ENCODE measurements at regions not wholly inside any gene's neighbourhood (a gene's known extent, or its start where the extent isn't known, plus 50 kb on each side); places are given as distances from the start of the nearest gene placed in this dataset.

GRCh38 chr14:37932008-37932407 is 275.7 kb upstream of the SSTR1 start:
- Histone ChIP-seq H3K9ac (ENCODE audit: low read depth in 1 of 2, low read length in 2 of 2) (no peak overlapping the region), H3K27me3 (ENCODE audit: control insufficient read depth in 2 of 2, insufficient read depth in 2 of 2, low read length in 2 of 2) (no peaks in the 10 kb centered on the region), H3K36me3 (ENCODE audit: control insufficient read depth in 2 of 2, insufficient read depth in 2 of 2, low read length in 2 of 2) (no peaks in the 10 kb centered on the region), H3K27ac (ENCODE audit: low read depth in 2 of 2, low read length in 2 of 2) (no peak overlapping the region), H3K9me3 (ENCODE audit: control insufficient read depth in 2 of 2, low read length in 2 of 2) (no peaks in the 10 kb centered on the region), H3K4me1 (ENCODE audit: control insufficient read depth in 2 of 2, insufficient read depth in 2 of 2, low read length in 2 of 2) (no peaks in the 10 kb centered on the region), H3K4me3 (ENCODE audit: low read length in 2 of 2) (no peak overlapping the region)

GRCh38 chr14:37932481-37932880 is 275.2 kb upstream of the SSTR1 start:
- no peaks in the 10 kb centered on the region for H3K36me3 ChIP-seq (ENCODE audit: control insufficient read depth in 2 of 2, insufficient read depth in 2 of 2, low read length in 2 of 2)

DNA sequence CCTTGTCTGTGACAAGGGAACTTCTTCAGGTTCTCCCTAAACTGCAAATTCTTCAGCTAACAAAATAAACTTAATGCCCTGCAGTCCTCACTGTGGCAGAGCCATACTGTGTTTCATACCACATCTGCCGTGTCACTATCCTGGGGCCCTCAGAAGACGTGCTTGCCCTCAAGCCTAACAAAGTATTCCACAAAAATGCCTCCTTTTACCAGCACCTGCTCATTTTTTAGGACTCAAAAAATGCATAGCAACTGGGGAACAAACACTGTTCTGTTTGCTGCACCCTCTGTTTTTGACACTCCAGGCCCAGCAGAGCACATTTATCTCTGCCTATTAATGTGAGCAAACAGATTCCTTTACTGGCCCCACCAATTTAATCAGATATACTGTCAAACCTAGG is 270.7 kb upstream of the SSTR1 start:
- Histone ChIP-seq H3K4me3 (ENCODE audit: low read length in 2 of 2) (no peak overlapping the region), H3K9ac (ENCODE audit: low read depth in 1 of 2, low read length in 2 of 2) (no peak overlapping the region), H3K9me3 (ENCODE audit: control insufficient read depth in 2 of 2, low read length in 2 of 2) (no peaks in the 10 kb centered on the region), H3K36me3 (ENCODE audit: control insufficient read depth in 2 of 2, insufficient read depth in 2 of 2, low read length in 2 of 2) (no peaks in the 10 kb centered on the region), H3K27me3 (ENCODE audit: control insufficient read depth in 2 of 2, insufficient read depth in 2 of 2, low read length in 2 of 2) (no peaks in the 10 kb centered on the region), H3K4me1 (ENCODE audit: control insufficient read depth in 2 of 2, insufficient read depth in 2 of 2, low read length in 2 of 2) (no peaks in the 10 kb centered on the region), H3K27ac (ENCODE audit: low read depth in 2 of 2, low read length in 2 of 2) (no peak overlapping the region)

More at GRCh38 chr14:37932481-37932880, 275.2 kb upstream of the SSTR1 start:
- H3K27ac ChIP-seq (ENCODE audit: low read depth in 2 of 2, low read length in 2 of 2), result no peak overlapping the region
- no peaks in the 10 kb centered on the region for H3K4me1 ChIP-seq (ENCODE audit: control insufficient read depth in 2 of 2, insufficient read depth in 2 of 2, low read length in 2 of 2)
- no peaks in the 10 kb centered on the region for H3K27me3 ChIP-seq (ENCODE audit: control insufficient read depth in 2 of 2, insufficient read depth in 2 of 2, low read length in 2 of 2)
- H3K4me3 ChIP-seq (ENCODE audit: low read length in 2 of 2), result no peak overlapping the region
- no peak overlapping the region for H3K9ac ChIP-seq (ENCODE audit: low read depth in 1 of 2, low read length in 2 of 2)
- no peaks in the 10 kb centered on the region for H3K9me3 ChIP-seq (ENCODE audit: control insufficient read depth in 2 of 2, low read length in 2 of 2)

GRCh38 chr14:37939442-37940028 is 268.2 kb upstream of the SSTR1 start:
- no peak overlapping the region for H3K4me3 ChIP-seq (ENCODE audit: low read length in 2 of 2)
- no peak overlapping the region for H3K27ac ChIP-seq (ENCODE audit: low read depth in 2 of 2, low read length in 2 of 2)
- no peaks in the 10 kb centered on the region for H3K27me3 ChIP-seq (ENCODE audit: control insufficient read depth in 2 of 2, insufficient read depth in 2 of 2, low read length in 2 of 2)
- no peaks in the 10 kb centered on the region for H3K4me1 ChIP-seq (ENCODE audit: control insufficient read depth in 2 of 2, insufficient read depth in 2 of 2, low read length in 2 of 2)
- H3K36me3 ChIP-seq (ENCODE audit: control insufficient read depth in 2 of 2, insufficient read depth in 2 of 2, low read length in 2 of 2), result no peaks in the 10 kb centered on the region
- no peak overlapping the region for H3K9ac ChIP-seq (ENCODE audit: low read depth in 1 of 2, low read length in 2 of 2)
- no peaks in the 10 kb centered on the region for H3K9me3 ChIP-seq (ENCODE audit: control insufficient read depth in 2 of 2, low read length in 2 of 2)

DNA sequence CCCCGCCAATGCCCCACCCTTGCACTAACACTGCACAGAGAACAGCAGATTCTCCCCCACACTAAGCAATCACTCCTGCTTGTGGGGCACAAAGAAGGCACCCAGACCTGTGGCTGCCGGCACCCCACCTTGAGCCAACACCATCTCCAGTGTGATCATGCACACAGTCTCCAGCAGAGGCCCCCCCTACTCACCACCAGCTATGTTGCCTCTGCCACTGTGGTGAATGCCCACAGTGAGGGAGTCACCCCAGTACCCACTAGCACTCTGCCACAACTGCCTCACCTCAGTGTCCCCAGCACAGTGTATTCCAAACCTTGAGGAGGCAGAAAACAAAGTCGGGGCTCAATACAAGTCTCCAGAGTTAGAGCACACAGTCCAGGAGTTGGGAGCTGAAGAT is 261.7 kb upstream of the SSTR1 start:
- Histone ChIP-seq H3K36me3 (ENCODE audit: control insufficient read depth in 2 of 2, insufficient read depth in 2 of 2, low read length in 2 of 2) (no peaks in the 10 kb centered on the region), H3K27ac (ENCODE audit: low read depth in 2 of 2, low read length in 2 of 2) (no peak overlapping the region), H3K9ac (ENCODE audit: low read depth in 1 of 2, low read length in 2 of 2) (no peak overlapping the region), H3K9me3 (ENCODE audit: control insufficient read depth in 2 of 2, low read length in 2 of 2) (peaks cover 3 to 4% of the 10 kb centered on the region in 2 donors), H3K4me3 (ENCODE audit: low read length in 2 of 2) (no peak overlapping the region), H3K4me1 (ENCODE audit: control insufficient read depth in 2 of 2, insufficient read depth in 2 of 2, low read length in 2 of 2) (no peaks in the 10 kb centered on the region), H3K27me3 (ENCODE audit: control insufficient read depth in 2 of 2, insufficient read depth in 2 of 2, low read length in 2 of 2) (no peaks in the 10 kb centered on the region)

GRCh38 chr14:37946819-37947218 is 260.9 kb upstream of the SSTR1 start:
- Histone ChIP-seq H3K9me3 (ENCODE audit: control insufficient read depth in 2 of 2, low read length in 2 of 2) (peaks cover 3 to 4% of the 10 kb centered on the region in 2 donors), H3K4me3 (ENCODE audit: low read length in 2 of 2) (no peak overlapping the region), H3K9ac (ENCODE audit: low read depth in 1 of 2, low read length in 2 of 2) (no peak overlapping the region), H3K4me1 (ENCODE audit: control insufficient read depth in 2 of 2, insufficient read depth in 2 of 2, low read length in 2 of 2) (no peaks in the 10 kb centered on the region), H3K36me3 (ENCODE audit: control insufficient read depth in 2 of 2, insufficient read depth in 2 of 2, low read length in 2 of 2) (no peaks in the 10 kb centered on the region), H3K27ac (ENCODE audit: low read depth in 2 of 2, low read length in 2 of 2) (no peak overlapping the region), H3K27me3 (ENCODE audit: control insufficient read depth in 2 of 2, insufficient read depth in 2 of 2, low read length in 2 of 2) (no peaks in the 10 kb centered on the region)

- H3K27ac ChIP-seq (ENCODE audit: low read depth in 2 of 2, low read length in 2 of 2), result no peak overlapping the region
- no peaks in the 10 kb centered on the region for H3K4me1 ChIP-seq (ENCODE audit: control insufficient read depth in 2 of 2, insufficient read depth in 2 of 2, low read length in 2 of 2)
- no peaks in the 10 kb centered on the region for H3K36me3 ChIP-seq (ENCODE audit: control insufficient read depth in 2 of 2, insufficient read depth in 2 of 2, low read length in 2 of 2)
- H3K9ac ChIP-seq (ENCODE audit: low read depth in 1 of 2, low read length in 2 of 2), result no peak overlapping the region
- no peak overlapping the region for H3K4me3 ChIP-seq (ENCODE audit: low read length in 2 of 2)
- peaks cover 3 to 4% of the 10 kb centered on the region in 2 donors for H3K9me3 ChIP-seq (ENCODE audit: control insufficient read depth in 2 of 2, low read length in 2 of 2)
- no peaks in the 10 kb centered on the region for H3K27me3 ChIP-seq (ENCODE audit: control insufficient read depth in 2 of 2, insufficient read depth in 2 of 2, low read length in 2 of 2)
These were observed 259.4 kb upstream of the SSTR1 start for GRCh38 chr14:37948266-37948665.

DNA sequence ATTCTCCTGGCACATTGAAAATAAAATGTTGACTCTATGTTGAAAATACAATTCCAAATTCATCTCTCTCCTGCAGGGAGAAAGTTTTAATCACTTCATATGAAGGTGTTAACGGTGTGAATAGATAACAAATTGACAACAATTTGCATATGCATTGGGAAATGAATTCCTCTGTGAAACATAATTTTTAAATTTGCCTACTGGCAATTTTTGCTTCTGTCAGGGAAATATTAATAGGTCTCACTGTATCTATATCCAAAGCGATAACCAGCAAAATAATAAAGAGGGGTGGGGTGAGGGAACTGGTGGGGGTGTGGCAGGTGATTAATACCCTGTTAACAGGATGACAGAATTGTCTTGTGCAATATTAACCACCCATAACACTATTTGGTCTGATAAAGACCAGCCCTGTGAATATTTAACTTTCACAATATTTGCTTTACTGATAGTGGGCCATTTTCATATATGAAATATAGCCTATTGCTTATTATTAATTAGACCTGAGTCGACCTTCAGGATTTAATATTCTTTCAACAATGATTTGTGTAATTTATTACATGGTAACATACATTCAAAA is 239.0 kb upstream of the SSTR1 start:
- H3K27me3 ChIP-seq (ENCODE audit: control insufficient read depth in 2 of 2, insufficient read depth in 2 of 2, low read length in 2 of 2), result no peaks in the 10 kb centered on the region
- H3K4me3 ChIP-seq (ENCODE audit: low read length in 2 of 2), result no peak overlapping the region
- no peaks in the 10 kb centered on the region for H3K9me3 ChIP-seq (ENCODE audit: control insufficient read depth in 2 of 2, low read length in 2 of 2)
- no peaks in the 10 kb centered on the region for H3K36me3 ChIP-seq (ENCODE audit: control insufficient read depth in 2 of 2, insufficient read depth in 2 of 2, low read length in 2 of 2)
- H3K27ac ChIP-seq (ENCODE audit: low read depth in 2 of 2, low read length in 2 of 2), result no peak overlapping the region
- no peaks in the 10 kb centered on the region for H3K4me1 ChIP-seq (ENCODE audit: control insufficient read depth in 2 of 2, insufficient read depth in 2 of 2, low read length in 2 of 2)
- no peak overlapping the region for H3K9ac ChIP-seq (ENCODE audit: low read depth in 1 of 2, low read length in 2 of 2)

- H3K9ac ChIP-seq (ENCODE audit: low read depth in 1 of 2, low read length in 2 of 2), result no peak overlapping the region
- no peak overlapping the region for H3K27ac ChIP-seq (ENCODE audit: low read depth in 2 of 2, low read length in 2 of 2)
- H3K27me3 ChIP-seq (ENCODE audit: control insufficient read depth in 2 of 2, insufficient read depth in 2 of 2, low read length in 2 of 2), result no peaks in the 10 kb centered on the region
- H3K4me3 ChIP-seq (ENCODE audit: low read length in 2 of 2), result no peak overlapping the region
- H3K9me3 ChIP-seq (ENCODE audit: control insufficient read depth in 2 of 2, low read length in 2 of 2), result no peaks in the 10 kb centered on the region
- H3K36me3 ChIP-seq (ENCODE audit: control insufficient read depth in 2 of 2, insufficient read depth in 2 of 2, low read length in 2 of 2), result no peaks in the 10 kb centered on the region
- no peaks in the 10 kb centered on the region for H3K4me1 ChIP-seq (ENCODE audit: control insufficient read depth in 2 of 2, insufficient read depth in 2 of 2, low read length in 2 of 2)
These were observed 238.2 kb upstream of the SSTR1 start for GRCh38 chr14:37969511-37969979.

DNA sequence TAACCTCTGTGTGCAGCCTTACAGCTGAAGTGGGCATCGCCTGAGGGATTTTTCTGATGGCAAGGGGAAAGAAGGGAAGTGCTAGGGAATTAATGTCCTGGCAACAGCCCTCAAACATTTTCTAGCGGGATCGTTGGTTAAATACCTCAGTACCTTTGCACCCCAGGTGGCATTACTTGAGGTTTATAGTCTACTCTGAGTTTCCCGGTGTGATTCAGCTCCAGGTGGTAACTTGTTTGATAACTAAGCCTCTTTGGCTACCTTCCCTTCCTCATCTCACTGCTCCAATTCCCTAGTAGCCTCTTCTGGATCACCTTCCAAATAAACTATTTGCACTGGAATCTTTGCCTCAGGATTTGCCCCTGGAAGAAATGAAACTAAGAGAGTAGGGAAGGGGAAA is 237.0 kb upstream of the SSTR1 start:
- H3K27me3 ChIP-seq (ENCODE audit: control insufficient read depth in 2 of 2, insufficient read depth in 2 of 2, low read length in 2 of 2), result no peaks in the 10 kb centered on the region
- H3K27ac ChIP-seq (ENCODE audit: low read depth in 2 of 2, low read length in 2 of 2), result no peak overlapping the region
- no peaks in the 10 kb centered on the region for H3K4me1 ChIP-seq (ENCODE audit: control insufficient read depth in 2 of 2, insufficient read depth in 2 of 2, low read length in 2 of 2)
- no peaks in the 10 kb centered on the region for H3K36me3 ChIP-seq (ENCODE audit: control insufficient read depth in 2 of 2, insufficient read depth in 2 of 2, low read length in 2 of 2)
- H3K9ac ChIP-seq (ENCODE audit: low read depth in 1 of 2, low read length in 2 of 2), result no peak overlapping the region
- no peaks in the 10 kb centered on the region for H3K9me3 ChIP-seq (ENCODE audit: control insufficient read depth in 2 of 2, low read length in 2 of 2)
- H3K4me3 ChIP-seq (ENCODE audit: low read length in 2 of 2), result no peak overlapping the region

Measured in mucosa of rectum (tissue), 2 donors.